Islet of Langerhans (tissue), 1 donor: ENCODE measurements at regions not wholly inside any gene's neighbourhood (a gene's known extent, or its start where the extent isn't known, plus 50 kb on each side); places are given as distances from the start of the nearest gene placed in this dataset.

ENCODE experiments used
- FAIRE-seq: peaks from one replicate; lab custom pipeline; 2011; peaks lifted over from hg19 to GRCh38; lab: Jason Lieb, UNC

DNA sequence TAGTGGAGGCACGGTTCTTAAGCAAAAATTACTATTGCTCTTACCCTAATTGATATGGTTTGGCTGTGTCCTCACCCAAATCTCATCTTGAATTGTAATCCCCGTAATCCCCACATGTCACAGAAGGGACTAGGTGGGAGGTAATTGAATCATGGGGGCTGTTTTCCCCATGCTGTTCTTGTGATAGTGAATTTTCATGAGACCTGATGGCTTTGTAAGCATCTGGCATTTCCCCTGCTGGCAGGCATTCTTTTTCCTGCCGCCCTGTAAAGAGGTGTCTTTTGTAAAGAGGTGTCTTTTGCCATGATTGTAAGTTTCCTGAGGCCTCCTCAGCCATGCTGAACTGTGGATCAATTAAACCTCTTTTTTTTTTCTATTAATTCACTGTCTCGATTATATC, 1691.8 kb upstream of the SLC39A10 start:
- FAIRE-seq: no peak

DNA sequence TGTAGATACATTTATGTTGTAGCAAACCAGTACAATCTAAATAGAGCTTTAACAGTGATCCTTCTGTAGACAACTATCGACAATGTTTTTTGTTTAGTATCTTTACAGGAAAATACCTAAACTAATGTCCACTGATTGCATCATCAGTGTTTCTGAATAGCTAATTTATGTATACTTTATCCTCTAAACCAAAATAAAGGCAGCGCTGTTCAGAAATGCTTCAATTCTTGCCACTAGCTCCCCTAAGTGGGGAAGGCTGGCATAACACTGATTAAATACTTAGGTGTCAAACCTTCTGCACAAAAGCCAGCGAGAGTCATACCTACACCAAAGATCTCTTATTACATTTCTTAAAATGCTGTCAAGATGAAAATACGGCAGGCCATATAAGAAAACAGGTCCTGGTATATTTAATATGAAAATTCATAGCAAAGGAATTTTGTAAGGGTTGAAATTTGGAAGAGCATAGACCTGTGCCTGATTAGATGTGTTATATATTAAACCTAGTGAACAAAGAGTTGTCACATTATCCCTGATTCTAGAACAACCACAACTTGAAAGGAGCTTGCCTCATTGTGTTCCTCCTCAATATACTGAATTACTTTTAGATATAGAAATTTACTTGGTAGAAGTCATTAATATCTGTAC, 1693.4 kb upstream of the SLC39A10 start:
- FAIRE-seq: no peak

DNA sequence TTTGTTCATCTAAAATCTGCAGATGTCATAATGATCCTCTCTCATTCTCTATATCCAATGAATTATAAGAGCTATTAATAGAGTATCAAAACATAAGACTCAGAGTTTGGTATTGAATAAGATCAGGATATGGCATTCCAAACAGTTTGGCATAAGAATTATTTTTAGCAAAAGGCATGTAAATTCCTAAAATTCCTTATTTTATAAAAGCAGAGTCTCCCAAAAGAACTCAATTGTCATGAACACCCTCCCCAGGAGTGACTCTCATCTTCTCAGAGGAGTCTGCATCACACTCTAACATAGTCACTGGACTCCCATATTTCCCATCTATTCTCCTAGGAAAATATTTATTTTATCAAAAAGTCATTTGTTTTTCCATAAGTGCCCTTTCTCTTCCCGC, 1710.2 kb upstream of the SLC39A10 start:
- no peak for FAIRE-seq

DNA sequence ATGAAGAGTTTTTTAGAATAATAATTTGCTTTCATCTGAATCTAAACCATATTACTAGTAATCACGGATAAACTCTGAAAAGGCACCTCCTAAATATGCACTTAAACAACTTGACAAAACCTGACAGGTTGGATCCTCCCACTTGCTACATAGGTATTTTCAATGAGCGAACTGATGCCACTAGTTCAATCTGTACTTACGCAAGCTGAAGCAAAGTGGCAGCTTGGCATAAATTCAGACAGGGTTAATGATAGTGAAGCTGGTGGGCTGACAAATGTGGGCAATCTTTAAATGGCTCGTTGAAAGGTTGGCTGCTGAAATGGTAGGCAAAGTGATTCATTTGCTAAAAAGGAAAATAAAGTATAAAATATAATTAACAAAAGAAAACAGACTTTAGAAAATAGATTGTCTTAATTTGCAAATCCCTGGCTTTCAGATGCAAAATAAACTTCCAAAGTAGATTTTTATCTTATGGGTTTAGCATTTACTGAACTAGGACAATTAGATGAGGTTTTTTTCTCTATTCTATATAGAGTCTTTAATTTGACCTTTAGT, 1713.5 kb upstream of the SLC39A10 start:
- no peak for FAIRE-seq

DNA sequence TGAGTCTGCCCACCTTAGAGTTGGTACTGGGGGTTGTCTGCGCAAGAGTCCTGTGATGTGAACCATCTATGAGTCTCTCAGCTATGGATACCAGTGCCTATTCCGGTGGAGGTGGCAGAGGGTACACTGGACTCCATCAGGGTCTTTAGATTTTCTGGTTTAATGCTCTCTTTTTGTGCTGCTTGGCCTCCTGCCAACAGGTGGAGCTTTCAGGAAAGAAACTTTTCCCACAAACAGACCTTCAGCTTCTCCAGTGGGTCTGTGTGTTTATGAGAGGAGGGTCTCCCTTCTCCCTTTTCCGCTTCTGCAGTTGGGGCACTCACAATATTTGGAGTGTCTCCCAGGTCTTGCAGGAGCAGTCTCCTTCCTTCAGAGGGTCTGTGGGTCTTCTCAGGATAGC, 1721.9 kb upstream of the SLC39A10 start:
- FAIRE-seq: no peak

DNA sequence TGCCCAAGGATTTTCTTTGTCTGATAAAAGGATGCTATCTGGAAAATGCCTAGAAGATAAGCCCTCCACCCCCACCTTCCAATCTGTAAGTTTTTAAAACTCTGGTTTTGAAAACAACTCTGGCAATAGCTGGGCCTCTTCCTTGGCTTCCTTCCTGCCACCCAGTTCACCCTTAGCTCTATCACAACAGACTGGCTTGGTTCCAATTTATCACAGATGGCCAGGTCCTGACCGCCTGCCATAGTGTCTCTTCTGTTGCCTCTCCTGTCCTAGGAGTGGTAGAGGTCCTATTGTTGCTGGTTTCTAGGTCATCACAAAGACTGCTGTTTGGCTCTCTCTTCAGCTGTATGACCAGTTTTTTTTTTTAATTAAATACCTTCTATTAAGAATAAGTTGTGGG, 1727.9 kb upstream of the SLC39A10 start:
- FAIRE-seq: no peak

DNA sequence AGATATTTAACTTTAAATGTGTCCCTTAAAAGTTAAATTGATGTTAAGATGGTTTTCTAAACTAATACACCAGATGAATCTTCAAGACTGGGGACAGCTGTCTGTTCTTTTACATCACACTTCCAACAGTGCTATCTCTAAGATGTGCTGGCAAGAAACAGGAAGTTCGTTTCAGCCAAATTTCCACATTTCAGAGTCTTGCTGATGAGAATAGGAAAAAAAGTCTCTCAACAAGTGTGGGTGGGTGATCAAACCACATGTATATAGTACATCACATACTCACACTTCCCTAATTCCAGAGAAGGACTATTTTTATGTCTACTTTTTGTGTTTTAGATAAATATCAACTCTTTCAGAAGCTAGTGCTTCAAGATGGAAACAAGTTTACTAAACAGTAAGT, 1712.8 kb upstream of the TMEFF2 start:
- no peak for FAIRE-seq

DNA sequence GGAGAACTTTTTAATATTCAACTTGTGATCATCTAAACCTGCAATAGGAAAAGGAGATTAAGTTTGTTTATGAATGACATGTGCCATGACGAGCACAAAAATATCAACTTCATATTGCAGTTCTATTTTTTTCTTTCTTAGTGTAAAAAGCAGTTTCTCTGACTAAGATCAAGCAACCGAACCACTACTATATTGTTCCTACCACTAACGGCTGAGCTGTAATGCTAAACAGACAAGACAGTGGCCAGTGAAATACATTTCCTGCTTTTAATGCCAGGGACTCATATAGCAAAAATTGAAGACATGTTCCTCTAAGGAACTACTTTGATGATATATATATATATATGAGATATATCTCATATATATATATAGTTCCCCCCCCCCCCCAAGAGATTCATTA, 1705.6 kb upstream of the TMEFF2 start:
- FAIRE-seq: no peak

DNA sequence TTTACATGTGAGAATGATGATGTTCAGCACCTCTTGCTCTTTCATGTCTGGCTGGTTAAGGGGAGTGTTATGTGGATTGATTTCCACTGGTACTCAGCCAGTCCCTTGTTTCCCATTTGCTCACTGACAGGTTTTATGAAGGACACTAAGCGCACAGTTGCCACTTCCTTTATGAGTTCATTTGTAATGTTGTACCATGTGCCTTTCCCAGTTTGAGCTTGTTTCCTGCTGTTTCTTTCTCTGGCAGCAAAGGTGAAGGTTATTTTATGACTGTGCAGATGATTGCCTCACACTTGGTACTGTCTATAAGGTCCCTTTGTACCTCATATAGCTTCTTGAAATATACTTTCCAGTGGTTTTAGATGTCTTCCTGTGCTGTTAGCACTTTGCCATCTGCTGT, 1700.5 kb upstream of the TMEFF2 start:
- FAIRE-seq: no peak

DNA sequence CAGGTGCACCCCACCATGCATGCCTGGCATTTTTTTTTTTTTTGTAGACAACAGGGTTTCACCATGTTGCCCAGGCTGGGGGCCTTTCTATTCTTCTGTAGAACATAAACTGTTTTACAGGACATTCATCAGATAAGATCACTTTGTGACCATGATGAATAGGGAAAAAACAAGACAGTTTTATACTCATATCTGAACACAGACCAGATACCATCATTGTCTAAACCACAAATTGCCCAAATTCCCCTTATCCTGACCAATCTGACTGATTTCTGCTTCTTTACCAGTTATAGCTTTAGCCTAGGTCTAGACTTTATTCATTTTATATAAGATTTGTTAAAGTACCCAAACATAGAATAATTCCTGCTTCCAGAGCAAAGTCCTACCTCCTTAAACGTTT, 1699.3 kb upstream of the TMEFF2 start:
- no peak for FAIRE-seq

DNA sequence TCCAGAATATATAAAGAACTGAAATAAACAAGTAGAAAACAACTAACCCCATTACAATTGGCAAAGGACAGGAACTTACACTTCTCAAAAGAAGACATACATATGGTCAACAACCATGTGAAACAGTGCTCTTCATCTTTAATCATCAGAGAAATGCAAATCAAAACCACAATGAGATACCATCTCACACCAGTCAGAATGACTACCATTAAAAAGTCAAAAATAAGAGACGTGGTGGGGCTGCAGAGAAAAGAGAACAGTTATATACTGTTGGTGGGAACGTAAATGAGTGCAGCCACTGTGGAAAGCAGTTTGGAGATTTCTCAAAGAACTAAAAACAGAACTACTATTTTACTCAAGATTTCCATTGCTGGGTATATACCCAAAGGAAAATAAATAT, 1696.3 kb upstream of the TMEFF2 start:
- no peak for FAIRE-seq

DNA sequence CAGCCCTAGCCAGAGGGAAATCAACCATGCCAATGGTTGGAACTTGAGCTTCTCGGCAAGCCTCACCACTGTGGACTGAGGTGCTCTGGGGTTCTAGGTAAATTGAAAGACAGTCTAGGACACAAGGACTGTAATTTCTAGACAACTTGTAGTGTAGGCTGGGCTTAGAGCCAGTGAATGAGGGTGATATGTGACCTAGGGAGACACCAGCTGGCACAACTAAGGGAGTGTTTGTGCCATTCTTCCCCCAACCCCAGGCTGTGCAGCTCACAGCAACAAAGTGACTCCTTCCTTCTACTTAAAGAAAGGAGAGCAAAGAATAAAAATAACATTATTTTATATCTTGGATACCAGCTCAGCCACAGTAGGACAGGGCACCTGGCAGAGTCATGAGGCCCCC, 1690.7 kb upstream of the TMEFF2 start:
- no peak for FAIRE-seq

DNA sequence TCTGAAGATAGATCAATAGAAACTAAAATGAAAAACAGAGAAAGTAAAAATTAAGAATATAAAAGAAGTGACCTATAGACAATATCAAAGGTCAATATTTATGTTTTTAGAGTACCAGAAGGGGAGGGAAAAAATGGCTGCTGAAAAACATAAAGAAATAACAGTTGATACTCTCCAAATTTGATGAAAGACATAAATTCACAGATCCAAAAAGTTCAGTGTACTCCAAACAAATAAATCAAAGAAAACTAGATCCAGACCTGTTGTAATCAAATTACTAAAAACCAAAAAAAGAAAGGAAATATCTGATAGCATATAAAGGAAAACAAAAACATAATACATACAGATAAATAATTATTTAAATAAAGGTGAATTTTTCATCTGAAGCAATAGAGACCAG, 1689.1 kb upstream of the TMEFF2 start:
- no peak for FAIRE-seq

DNA sequence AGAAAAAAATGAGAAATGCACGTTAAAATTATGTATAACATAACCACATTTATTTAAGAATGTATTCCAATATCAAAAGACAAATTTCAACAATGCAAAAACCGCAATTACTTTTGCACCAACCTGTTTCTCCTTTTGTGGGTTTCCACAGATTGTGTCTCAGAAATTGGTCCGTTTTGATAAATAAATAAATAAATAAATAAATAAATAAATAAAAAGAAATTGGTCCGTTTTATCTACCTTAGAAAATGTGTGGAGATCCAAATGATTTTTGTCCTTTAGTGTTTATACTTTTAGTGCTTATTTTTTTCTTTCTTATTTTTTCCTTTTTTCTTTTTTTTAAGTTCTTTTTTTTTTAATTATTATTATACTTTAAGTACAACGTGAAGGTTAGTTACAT, 1682.2 kb upstream of the TMEFF2 start:
- FAIRE-seq: no peak

DNA sequence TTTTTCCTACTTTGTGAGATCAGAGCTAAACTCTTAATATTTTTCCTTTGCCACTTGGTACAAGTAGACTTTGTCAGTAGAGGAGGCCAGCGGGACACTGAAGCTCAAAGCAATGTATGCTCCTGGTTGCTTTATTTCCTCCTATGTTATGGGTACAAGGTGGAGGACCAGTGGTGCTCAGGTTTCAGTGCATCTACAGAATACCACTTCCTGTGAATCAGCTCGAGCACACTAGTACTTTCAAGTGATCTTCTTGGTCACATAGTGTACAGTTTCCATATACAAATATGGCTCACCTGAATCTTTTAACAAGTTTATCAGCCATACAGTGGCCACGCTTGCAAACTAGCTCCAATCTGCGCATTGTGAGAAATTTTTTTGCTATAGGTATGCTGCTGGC, 1674.8 kb upstream of the TMEFF2 start:
- no peak for FAIRE-seq

DNA sequence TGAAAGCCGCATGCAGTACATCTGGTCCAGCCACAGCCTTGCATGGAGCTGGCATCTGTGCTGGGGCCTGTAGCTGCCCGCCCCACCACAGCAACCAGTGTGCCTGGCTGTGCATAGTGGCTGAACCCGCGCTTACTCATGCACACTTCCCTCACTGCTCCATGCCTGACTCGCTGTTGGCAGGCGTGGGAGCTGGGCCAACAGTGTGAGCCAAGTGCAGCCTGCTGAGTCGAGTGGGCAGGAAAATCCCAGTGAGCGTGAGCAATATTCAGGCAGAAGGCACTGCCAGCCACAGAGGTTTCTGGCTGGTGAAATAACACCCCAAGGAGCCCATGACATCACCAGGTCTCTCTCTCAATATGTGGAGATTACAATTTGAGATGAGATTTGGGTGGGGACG, 1674.1 kb upstream of the TMEFF2 start:
- FAIRE-seq: no peak

DNA sequence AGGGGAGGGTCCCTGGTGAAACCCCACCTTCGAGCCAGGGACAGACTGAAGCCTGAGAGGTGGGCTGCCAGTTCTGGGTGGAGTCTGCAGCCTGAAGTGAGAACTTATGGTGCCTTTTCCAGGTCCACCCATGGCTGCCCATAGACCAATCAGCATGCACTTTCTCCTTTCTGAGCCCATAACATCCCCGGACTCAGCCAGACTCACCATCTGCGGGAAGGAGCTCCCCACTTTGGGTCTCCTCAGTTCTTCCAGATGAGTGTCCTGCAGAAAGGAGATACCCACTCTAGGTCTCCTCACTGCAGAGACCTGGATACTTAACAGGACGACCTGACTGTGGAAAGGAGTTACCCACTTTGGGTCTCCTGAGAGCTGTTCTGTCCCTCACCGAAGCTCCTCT, 1673.4 kb upstream of the TMEFF2 start:
- no peak for FAIRE-seq

DNA sequence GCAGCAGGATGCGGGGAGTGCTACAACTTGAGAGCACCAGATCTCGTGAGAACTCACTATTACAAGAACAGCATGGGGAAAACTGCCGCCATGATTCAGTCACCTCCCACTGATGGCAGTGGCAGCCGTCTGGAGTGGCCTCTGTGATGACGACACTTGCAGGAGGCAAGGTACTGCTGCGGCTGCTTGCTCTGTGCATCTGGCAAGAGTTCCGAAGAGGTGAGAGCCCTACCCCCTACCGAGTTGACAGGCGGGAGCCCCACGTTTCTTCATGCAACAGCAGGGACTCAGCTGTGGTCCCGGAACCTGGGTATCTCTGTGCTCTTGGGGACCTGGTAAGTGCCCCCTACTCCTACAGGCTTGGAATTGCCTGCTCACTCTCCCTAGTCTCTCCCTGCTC, 1672.7 kb upstream of the TMEFF2 start:
- FAIRE-seq: no peak

DNA sequence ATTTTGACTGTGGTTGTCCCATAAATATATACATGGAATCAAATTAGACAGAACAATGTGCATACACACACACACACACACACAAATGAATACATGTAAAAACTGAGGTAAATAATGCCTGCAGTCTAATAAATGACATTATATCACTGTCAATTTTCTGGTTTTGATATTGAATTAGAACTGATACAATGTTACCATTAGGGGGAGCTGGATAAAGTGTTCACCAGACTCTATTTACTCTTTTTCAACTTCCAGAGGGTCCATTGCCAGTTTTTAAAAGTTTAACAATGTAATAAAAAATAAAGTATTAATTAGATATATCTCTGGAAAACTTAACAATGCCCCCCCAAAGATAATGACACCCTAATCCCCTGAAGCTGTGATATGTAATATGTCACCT, 1666.8 kb upstream of the TMEFF2 start:
- no peak for FAIRE-seq

DNA sequence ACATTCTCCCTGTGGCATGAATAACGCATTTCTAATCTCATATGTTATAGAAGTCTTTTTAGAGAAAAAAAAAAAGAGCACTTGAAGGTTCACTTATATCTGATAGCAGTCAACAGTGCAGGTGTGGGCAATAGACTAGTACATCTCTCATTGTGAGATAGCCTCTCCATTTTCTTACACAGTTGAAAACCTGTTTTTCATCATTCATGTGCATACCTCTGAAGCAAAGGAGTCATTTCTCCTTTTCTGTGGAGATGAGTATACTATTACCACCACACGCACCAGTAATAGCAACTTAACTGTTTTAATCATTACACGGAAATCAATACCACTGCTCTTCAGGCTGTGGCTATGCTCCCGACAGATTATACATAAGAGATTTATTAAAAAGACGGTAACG, 1653.3 kb upstream of the TMEFF2 start:
- no peak for FAIRE-seq

DNA sequence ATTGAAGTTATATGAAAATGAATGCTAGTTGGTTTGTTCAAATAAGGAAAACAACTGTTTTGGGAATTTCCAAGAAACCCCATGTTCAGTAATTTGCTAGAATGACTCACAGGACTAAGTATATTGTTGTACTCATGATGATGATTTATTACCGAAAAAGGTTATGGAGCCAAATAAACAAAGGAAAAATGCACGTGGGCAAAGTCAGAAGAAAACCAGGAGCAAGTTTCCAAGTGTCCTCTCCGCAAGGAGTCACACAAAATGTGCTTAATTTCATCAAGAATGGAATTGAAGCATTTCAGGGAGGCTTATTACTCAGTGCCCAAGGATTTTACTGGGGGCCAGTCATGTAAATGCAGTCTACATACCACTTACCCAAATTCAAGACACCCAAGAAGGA, 1652.4 kb upstream of the TMEFF2 start:
- no peak for FAIRE-seq

DNA sequence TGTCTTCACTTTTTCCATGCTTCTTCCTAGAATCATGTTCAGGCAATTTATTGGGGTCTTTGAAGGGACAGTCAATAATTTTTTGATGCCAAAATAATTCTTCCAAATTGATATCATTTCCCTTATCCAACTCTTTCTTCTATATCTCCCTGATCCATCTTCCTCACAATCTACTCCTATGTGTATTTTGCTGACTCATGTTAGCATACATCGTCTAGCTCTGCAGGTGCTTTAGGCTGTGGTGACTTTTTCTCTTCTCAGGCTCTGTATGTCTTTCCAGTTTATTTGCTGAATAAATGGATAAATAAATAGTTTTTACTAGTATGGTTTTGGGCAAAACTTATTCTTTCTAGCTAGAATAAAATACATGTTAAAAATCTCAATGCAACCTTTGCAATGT, 1650.9 kb upstream of the TMEFF2 start:
- no peak for FAIRE-seq

DNA sequence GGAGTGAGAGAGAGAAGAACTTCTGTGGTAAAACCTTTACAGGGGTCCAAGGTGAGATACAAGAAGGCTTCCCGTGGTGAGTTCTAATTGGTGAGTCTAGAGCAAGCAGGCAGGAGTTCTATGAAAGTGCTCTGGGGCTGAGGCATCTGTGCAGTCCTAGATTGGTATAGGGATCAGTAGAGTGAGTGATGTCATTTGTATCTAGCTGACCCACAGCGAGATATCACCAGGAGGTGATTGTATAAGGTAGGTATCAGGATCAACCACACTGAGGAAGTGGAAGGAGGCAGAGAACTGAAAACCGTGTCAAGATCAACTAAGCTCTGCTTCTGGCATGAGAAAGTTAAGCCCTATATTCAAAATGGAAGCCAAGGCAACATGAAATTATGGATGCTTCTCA, 1648.9 kb upstream of the TMEFF2 start:
- FAIRE-seq: no peak

DNA sequence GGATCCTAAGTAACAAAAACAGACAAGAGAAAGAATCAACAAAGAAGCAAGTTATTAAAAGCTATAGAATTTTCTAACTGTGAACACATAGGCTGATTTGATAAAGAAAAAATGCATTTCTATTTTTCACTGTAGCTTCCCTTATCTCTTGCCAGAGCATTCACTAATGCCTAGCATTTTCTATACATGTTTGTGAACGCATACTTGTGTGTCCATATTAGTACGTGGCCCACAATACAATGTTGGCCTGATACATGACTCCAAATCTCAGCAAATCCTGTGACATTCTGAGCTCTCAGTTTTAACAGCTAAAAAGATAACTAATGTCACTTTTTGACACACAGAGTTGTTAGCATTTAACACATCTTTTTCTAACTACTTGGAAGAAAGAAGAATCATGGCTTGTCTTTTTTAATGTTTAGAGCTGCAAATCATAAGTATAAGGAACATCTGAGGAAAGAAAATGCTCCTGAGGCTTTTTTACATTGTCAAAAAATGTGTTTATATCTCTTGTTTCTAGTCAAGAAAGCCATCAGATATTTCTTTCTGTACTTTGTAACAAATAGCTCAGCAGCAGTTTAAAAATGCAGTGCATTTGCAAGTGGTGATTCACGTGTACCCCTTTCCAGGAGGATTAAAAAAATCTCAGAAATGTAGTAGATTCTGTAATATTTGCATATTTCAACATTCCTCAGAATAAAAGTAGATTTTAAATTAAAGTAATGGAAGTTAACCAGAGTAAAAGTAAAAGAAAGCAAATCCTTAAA, 1646.8 kb upstream of the TMEFF2 start:
- FAIRE-seq: no peak
